Upper lobe of right lung (tissue), 1 donor: ENCODE measurements at regions not wholly inside any gene's neighbourhood (a gene's known extent, or its start where the extent isn't known, plus 50 kb on each side); places are given as distances from the start of the nearest gene placed in this dataset.

Experiments used
- ATAC-seq: fragments of 200-7000 bp; cut with Tn5 transposase; one replicate; pipeline ENCODE4 v1.9.1; 2020; ENCODE audit warnings: mild to moderate bottlenecking, moderate library complexity
- DNase-seq: peaks from one replicate; pipeline ENCODE4 v3.0.0-alpha.2; 2020
- H3K27ac ChIP-seq: fragments of 200-600 bp; one replicate; pipeline ENCODE4 v1.8.0; 2022
- H3K27me3 ChIP-seq: fragments of 200-600 bp; one replicate; pipeline ENCODE4 v1.8.0; 2022; ENCODE audit warnings: mild to moderate bottlenecking
- H3K36me3 ChIP-seq: fragments of 200-600 bp; one replicate; pipeline ENCODE4 v1.8.0; 2022
- H3K4me1 ChIP-seq: fragments of 200-600 bp; one replicate; pipeline ENCODE4 v1.8.0; 2022
- H3K4me3 ChIP-seq: fragments of 200-600 bp; one replicate; pipeline ENCODE4 v1.8.0; 2022; ENCODE audit warnings: mild to moderate bottlenecking
- H3K9me3 ChIP-seq: fragments of 200-600 bp; one replicate; pipeline ENCODE4 v1.8.0; 2022
- intact Hi-C: fragments of 100-400 bp; cut with DNase I; formaldehyde crosslinking; loops from one replicate; pipeline ENCODE4 v1.11.0; 2022
- TF ChIP-seq, protein P1 (sequence below): fragments of 200-600 bp; IDR thresholded peaks from one replicate; pipeline ENCODE4 v1.8.0; 2022; ENCODE audit warnings: antibody characterized with exemption
- donor health status: DM: no; HTN: yes; CAD: no; lungs with severe emphysema.

- no peaks in the 10 kb centered on the region for H3K36me3 ChIP-seq
- H3K9me3 ChIP-seq: no peaks in the 10 kb centered on the region
- TF ChIP-seq, protein P1, sequence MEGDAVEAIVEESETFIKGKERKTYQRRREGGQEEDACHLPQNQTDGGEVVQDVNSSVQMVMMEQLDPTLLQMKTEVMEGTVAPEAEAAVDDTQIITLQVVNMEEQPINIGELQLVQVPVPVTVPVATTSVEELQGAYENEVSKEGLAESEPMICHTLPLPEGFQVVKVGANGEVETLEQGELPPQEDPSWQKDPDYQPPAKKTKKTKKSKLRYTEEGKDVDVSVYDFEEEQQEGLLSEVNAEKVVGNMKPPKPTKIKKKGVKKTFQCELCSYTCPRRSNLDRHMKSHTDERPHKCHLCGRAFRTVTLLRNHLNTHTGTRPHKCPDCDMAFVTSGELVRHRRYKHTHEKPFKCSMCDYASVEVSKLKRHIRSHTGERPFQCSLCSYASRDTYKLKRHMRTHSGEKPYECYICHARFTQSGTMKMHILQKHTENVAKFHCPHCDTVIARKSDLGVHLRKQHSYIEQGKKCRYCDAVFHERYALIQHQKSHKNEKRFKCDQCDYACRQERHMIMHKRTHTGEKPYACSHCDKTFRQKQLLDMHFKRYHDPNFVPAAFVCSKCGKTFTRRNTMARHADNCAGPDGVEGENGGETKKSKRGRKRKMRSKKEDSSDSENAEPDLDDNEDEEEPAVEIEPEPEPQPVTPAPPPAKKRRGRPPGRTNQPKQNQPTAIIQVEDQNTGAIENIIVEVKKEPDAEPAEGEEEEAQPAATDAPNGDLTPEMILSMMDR: no peak
- DNase-seq (peak; percentile 45), ATAC-seq (peak; percentile 39)
- intact Hi-C loops: no loop called here
- H3K4me1 ChIP-seq: no peaks in the 10 kb centered on the region
- no peak overlapping the region for H3K27ac ChIP-seq
- no peak overlapping the region for H3K4me3 ChIP-seq
- H3K27me3 ChIP-seq: no peaks in the 10 kb centered on the region
Measured at GRCh38 chr4:62898115-62898514, 1511.1 kb downstream of the TECRL start.

GRCh38 chr4:62896721-62897120 is 1512.5 kb downstream of the TECRL start:
- no peaks in the 10 kb centered on the region for H3K4me1 ChIP-seq
- H3K4me3 ChIP-seq: no peak overlapping the region
- H3K36me3 ChIP-seq: no peaks in the 10 kb centered on the region
- intact Hi-C loops: no loop called here
- DNase-seq (no peak), ATAC-seq (peak; percentile 17)
- TF ChIP-seq, protein P1: no peak
- no peaks in the 10 kb centered on the region for H3K9me3 ChIP-seq
- no peaks in the 10 kb centered on the region for H3K27me3 ChIP-seq
- H3K27ac ChIP-seq: no peak overlapping the region

GRCh38 chr4:62881901-62882300 is 1527.3 kb downstream of the TECRL start:
- intact Hi-C loops: no loop called here
- Histone ChIP-seq H3K36me3 (no peaks in the 10 kb centered on the region), H3K27me3 (no peaks in the 10 kb centered on the region), H3K9me3 (no peaks in the 10 kb centered on the region), H3K4me1 (no peaks in the 10 kb centered on the region), H3K27ac (no peak overlapping the region), H3K4me3 (no peak overlapping the region)
- TF ChIP-seq, protein P1: no peak
- ATAC-seq: no peak
- no peak for DNase-seq

DNA sequence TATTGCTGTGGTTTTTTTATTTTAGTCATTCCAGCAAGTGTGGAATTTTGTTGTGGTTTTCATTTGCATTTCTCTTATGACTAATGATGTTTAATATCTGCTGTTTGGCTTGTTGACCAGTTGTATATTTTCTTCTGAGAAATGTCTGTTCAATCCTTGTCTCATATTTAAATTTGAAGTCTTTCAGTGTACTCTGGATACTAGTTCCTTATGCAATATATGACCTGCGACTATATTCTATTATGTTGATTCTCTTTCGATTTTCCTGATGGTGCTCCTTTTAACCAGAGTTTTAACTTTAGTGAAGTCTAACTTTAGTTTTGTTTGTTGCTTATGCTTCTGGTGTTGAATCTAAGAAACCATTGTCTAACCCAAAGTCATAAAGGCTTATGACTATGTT is 1528.0 kb downstream of the TECRL start:
- ATAC-seq (no peak), DNase-seq (no peak)
- TF ChIP-seq, protein P1: no peak
- no peaks in the 10 kb centered on the region for H3K36me3 ChIP-seq
- no peak overlapping the region for H3K4me3 ChIP-seq
- H3K4me1 ChIP-seq: no peaks in the 10 kb centered on the region
- no peak overlapping the region for H3K27ac ChIP-seq
- no peaks in the 10 kb centered on the region for H3K9me3 ChIP-seq
- H3K27me3 ChIP-seq: no peaks in the 10 kb centered on the region
- intact Hi-C loops: no loop called here

GRCh38 chr4:62872856-62873255 is 1536.4 kb downstream of the TECRL start:
- H3K4me3 ChIP-seq: no peak overlapping the region
- TF ChIP-seq, protein P1: no peak
- no peak for DNase-seq
- no peaks in the 10 kb centered on the region for H3K4me1 ChIP-seq
- H3K27me3 ChIP-seq: no peaks in the 10 kb centered on the region
- no peak for ATAC-seq
- H3K27ac ChIP-seq: no peak overlapping the region
- intact Hi-C loops: no loop called here
- H3K9me3 ChIP-seq: no peaks in the 10 kb centered on the region
- no peaks in the 10 kb centered on the region for H3K36me3 ChIP-seq

- TF ChIP-seq, protein P1: no peak
- peak; percentile 24 for ATAC-seq
- H3K36me3 ChIP-seq: no peaks in the 10 kb centered on the region
- H3K27me3 ChIP-seq: no peaks in the 10 kb centered on the region
- H3K9me3 ChIP-seq: no peaks in the 10 kb centered on the region
- DNase-seq: no peak
- no peak overlapping the region for H3K4me3 ChIP-seq
- intact Hi-C loops: no loop called here
- no peak overlapping the region for H3K27ac ChIP-seq
- no peaks in the 10 kb centered on the region for H3K4me1 ChIP-seq
Measured at GRCh38 chr4:62871078-62871477, 1538.2 kb downstream of the TECRL start.
